ENCODE measurements at regions not wholly inside any gene's neighbourhood (a gene's known extent, or its start where the extent isn't known, plus 50 kb on each side); places are given as distances from the start of the nearest gene placed in this dataset.

GRCh38 chr2:49237867-49238603, 83.7 kb upstream of the FSHR start:
- in situ Hi-C loops (cut with MboI): no loop called here
- Histone ChIP-seq H3K4me1 (ENCODE audit: control insufficient read depth, insufficient read depth, low read length) (no peaks in the 10 kb centered on the region), H3K27ac (ENCODE audit: control insufficient read depth, insufficient read depth) (no peak overlapping the region), H3K4me2 (ENCODE audit: control insufficient read depth, insufficient read depth) (no peak overlapping the region), H2AFZ (ENCODE audit: control insufficient read depth, low read depth, low read length) (no peak overlapping the region), H3K79me2 (ENCODE audit: control insufficient read depth, insufficient read depth, low read length) (no peaks in the 10 kb centered on the region), H4K20me1 (ENCODE audit: control insufficient read depth, insufficient read depth) (no peaks in the 10 kb centered on the region), H3K9me3 (replicated peaks; ENCODE audit: control insufficient read depth, insufficient read depth, low read length) (no peaks in the 10 kb centered on the region), H3K36me3 (ENCODE audit: control insufficient read depth in 2 of 2, insufficient read depth in 2 of 2, low read length in 1 of 2) (no peaks in the 10 kb centered on the region), H3K4me3 (no peak overlapping the region), H3K9ac (ENCODE audit: control insufficient read depth, insufficient read depth, low read length) (no peak overlapping the region), H3K27me3 (replicated peaks in 1 of 2; ENCODE audit: control insufficient read depth in 2 of 2, insufficient read depth in 2 of 2, low read length in 1 of 2) (no peaks in the 10 kb centered on the region)
- BruUV-seq (replicated peaks): no TSS peak
- ChIA-PET POLR2A (no interaction called here), SMC1A (ENCODE audit: uncharacterized antibody, unreplicated experiment) (no interaction called here), RAD21 (ENCODE audit: unreplicated experiment) (no interaction called here), CTCF (no interaction called here)
- intact Hi-C loops (cut with micrococcal nuclease; ENCODE audit: unreplicated experiment): no loop called here
- WGBS (ENCODE audit: insufficient coverage, insufficient replicate concordance, low lambda C conversion rate, missing lambda C conversion rate): 0% methylated on average over 6 of the region's 6 CpGs
- ATAC-seq: no peak
- no peak for TF ChIP-seq POU2F2 (IDR thresholded peaks at IDR 0.05; ENCODE audit: borderline replicate concordance, low read depth, low read length)
- no peak for TF ChIP-seq BRCA1 (IDR thresholded peaks at IDR 0.05; ENCODE audit: low read depth, low read length)
- TF ChIP-seq CREB1 (IDR thresholded peaks at IDR 0.05; ENCODE audit: low read depth): no peak
- no peak for TF ChIP-seq IKZF2 (IDR thresholded peaks at IDR 0.05)
- no peak for TF ChIP-seq RCOR1 (conservative IDR thresholded peaks at IDR 0.05; ENCODE audit: low read depth, low read length)
- no peak for TF ChIP-seq KLF5 (IDR thresholded peaks at IDR 0.05; ENCODE audit: partially characterized antibody)
- no peak for TF ChIP-seq CBX5 (IDR thresholded peaks at IDR 0.05; ENCODE audit: low read depth)
- no peak for TF ChIP-seq MTA3 (IDR thresholded peaks at IDR 0.05; ENCODE audit: borderline replicate concordance, low read length)
- TF ChIP-seq POLR2A (IDR thresholded peaks at IDR 0.05; ENCODE audit: low read depth, low read length): no peak
- no peak for TF ChIP-seq NFXL1 (IDR thresholded peaks at IDR 0.05; ENCODE audit: borderline replicate concordance)
- TF ChIP-seq NR2C2 (IDR thresholded peaks at IDR 0.05; ENCODE audit: borderline replicate concordance, control insufficient read depth, insufficient read length, low read depth): no peak
- no peak for TF ChIP-seq LARP7 (IDR thresholded peaks at IDR 0.05)
- DNase-seq (ENCODE audit: low read depth, low spot score): no peak
- FAIRE-seq: no peak
